ENCODE measurements at regions not wholly inside any gene's neighbourhood (a gene's known extent, or its start where the extent isn't known, plus 50 kb on each side); places are given as distances from the start of the nearest gene placed in this dataset.

- no peak overlapping the region for H3K9ac ChIP-seq (ENCODE audit: low read length in 3 of 3)
- FAIRE-seq: no peak
- intact Hi-C loops (cut with DNase I): no loop called here
Measured at GRCh38 chr12:76232013-76232412, 116.2 kb downstream of the BBS10 start.

DNA sequence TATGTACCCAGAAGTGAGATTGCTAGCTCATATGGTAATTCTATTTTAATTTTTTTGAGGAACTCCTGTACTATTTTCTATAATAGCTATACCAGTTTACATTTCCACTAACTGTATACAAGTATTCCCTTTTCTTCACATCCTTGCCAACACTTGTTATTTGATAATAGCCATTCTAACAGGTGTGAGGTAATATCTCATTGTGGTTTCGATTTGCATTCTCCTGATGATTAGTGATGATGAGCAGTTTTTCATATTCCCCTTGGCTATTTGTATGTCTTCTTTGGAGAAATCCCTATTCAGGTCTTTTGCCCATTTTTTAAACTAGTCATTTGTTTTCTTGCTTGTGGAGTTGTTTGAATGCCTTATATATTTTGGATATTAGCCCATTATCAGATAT, 121.3 kb downstream of the BBS10 start:
- FAIRE-seq (no peak), DNase-seq (no peak)
- no peak overlapping the region for H3K4me3 ChIP-seq (ENCODE audit: low read length in 3 of 3)
- H3K27me3 ChIP-seq (ENCODE audit: control insufficient read depth, insufficient read depth, low read length): no peaks in the 10 kb centered on the region
- TF ChIP-seq CTCF (IDR thresholded peaks at IDR 0.05; ENCODE audit: borderline replicate concordance, extremely low read depth, insufficient read depth): no peak
- no peaks in the 10 kb centered on the region for H3K9me3 ChIP-seq (ENCODE audit: control insufficient read depth in 2 of 3, insufficient read depth in 1 of 3, low read length in 3 of 3)
- H3K27ac ChIP-seq (ENCODE audit: low read depth in 2 of 2, low read length in 2 of 2): no peak overlapping the region
- H3K36me3 ChIP-seq (ENCODE audit: control insufficient read depth in 2 of 3, insufficient read depth in 3 of 3, low read length in 3 of 3): no peaks in the 10 kb centered on the region
- no peaks in the 10 kb centered on the region for H3K4me1 ChIP-seq (ENCODE audit: control insufficient read depth in 2 of 3, insufficient read depth in 2 of 3, low read depth in 1 of 3, low read length in 3 of 3)
- intact Hi-C loops (cut with DNase I): no loop called here
- no peak overlapping the region for H3K9ac ChIP-seq (ENCODE audit: low read length in 3 of 3)

More at GRCh38 chr12:76232013-76232412, 116.2 kb downstream of the BBS10 start:
- TF ChIP-seq CTCF (IDR thresholded peaks at IDR 0.05; ENCODE audit: borderline replicate concordance, extremely low read depth, insufficient read depth): no peak
- Histone ChIP-seq H3K36me3 (ENCODE audit: control insufficient read depth in 2 of 3, insufficient read depth in 3 of 3, low read length in 3 of 3) (no peaks in the 10 kb centered on the region), H3K27me3 (ENCODE audit: control insufficient read depth, insufficient read depth, low read length) (no peaks in the 10 kb centered on the region), H3K9me3 (ENCODE audit: control insufficient read depth in 2 of 3, insufficient read depth in 1 of 3, low read length in 3 of 3) (no peaks in the 10 kb centered on the region), H3K27ac (ENCODE audit: low read depth in 2 of 2, low read length in 2 of 2) (no peak overlapping the region), H3K4me3 (ENCODE audit: low read length in 3 of 3) (no peak overlapping the region), H3K4me1 (ENCODE audit: control insufficient read depth in 2 of 3, insufficient read depth in 2 of 3, low read depth in 1 of 3, low read length in 3 of 3) (no peaks in the 10 kb centered on the region)
- no peak for DNase-seq

DNA sequence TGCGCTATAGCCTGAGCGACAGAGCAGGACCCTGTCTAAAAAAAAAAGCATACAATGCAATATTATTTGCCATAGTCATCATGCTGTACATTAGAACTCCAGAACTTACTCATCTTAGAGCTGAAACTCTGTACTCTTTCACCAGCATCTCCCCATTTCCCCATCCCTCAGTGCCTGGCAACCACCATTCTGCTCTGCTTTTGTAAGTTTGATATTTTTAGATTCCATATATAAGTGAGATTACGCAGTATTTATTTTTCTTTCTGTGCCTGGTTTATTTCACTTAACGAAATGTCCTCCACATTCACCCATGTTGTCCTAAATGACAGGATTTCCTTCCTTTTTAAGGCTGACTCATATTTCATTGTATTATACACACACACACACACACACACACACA, 121.8 kb downstream of the BBS10 start:
- H3K4me3 ChIP-seq (ENCODE audit: low read length in 3 of 3): no peak overlapping the region
- H3K9ac ChIP-seq (ENCODE audit: low read length in 3 of 3): no peak overlapping the region
- H3K27ac ChIP-seq (ENCODE audit: low read depth in 2 of 2, low read length in 2 of 2): no peak overlapping the region
- FAIRE-seq (no peak), DNase-seq (no peak)
- intact Hi-C loops (cut with DNase I): no loop called here
- TF ChIP-seq CTCF (IDR thresholded peaks at IDR 0.05; ENCODE audit: borderline replicate concordance, extremely low read depth, insufficient read depth): no peak
- H3K36me3 ChIP-seq (ENCODE audit: control insufficient read depth in 2 of 3, insufficient read depth in 3 of 3, low read length in 3 of 3): no peaks in the 10 kb centered on the region
- no peaks in the 10 kb centered on the region for H3K27me3 ChIP-seq (ENCODE audit: control insufficient read depth, insufficient read depth, low read length)
- no peaks in the 10 kb centered on the region for H3K4me1 ChIP-seq (ENCODE audit: control insufficient read depth in 2 of 3, insufficient read depth in 2 of 3, low read depth in 1 of 3, low read length in 3 of 3)
- H3K9me3 ChIP-seq (ENCODE audit: control insufficient read depth in 2 of 3, insufficient read depth in 1 of 3, low read length in 3 of 3): no peaks in the 10 kb centered on the region

- FAIRE-seq (peak; percentile 19), DNase-seq (no peak)
- intact Hi-C loops (cut with DNase I): no loop called here
- H3K27me3 ChIP-seq (ENCODE audit: control insufficient read depth, insufficient read depth, low read length): no peaks in the 10 kb centered on the region
- H3K36me3 ChIP-seq (ENCODE audit: control insufficient read depth in 2 of 3, insufficient read depth in 3 of 3, low read length in 3 of 3): no peaks in the 10 kb centered on the region
- TF ChIP-seq CTCF (IDR thresholded peaks at IDR 0.05; ENCODE audit: borderline replicate concordance, extremely low read depth, insufficient read depth): no peak
- H3K9ac ChIP-seq (ENCODE audit: low read length in 3 of 3): no peak overlapping the region
- H3K4me3 ChIP-seq (ENCODE audit: low read length in 3 of 3): no peak overlapping the region
- no peaks in the 10 kb centered on the region for H3K9me3 ChIP-seq (ENCODE audit: control insufficient read depth in 2 of 3, insufficient read depth in 1 of 3, low read length in 3 of 3)
- no peak overlapping the region for H3K27ac ChIP-seq (ENCODE audit: low read depth in 2 of 2, low read length in 2 of 2)
- no peaks in the 10 kb centered on the region for H3K4me1 ChIP-seq (ENCODE audit: control insufficient read depth in 2 of 3, insufficient read depth in 2 of 3, low read depth in 1 of 3, low read length in 3 of 3)
Measured at GRCh38 chr12:76223869-76224268, 124.3 kb downstream of the BBS10 start.
